ENCODE measurements at regions not wholly inside any gene's neighbourhood (a gene's known extent, or its start where the extent isn't known, plus 50 kb on each side); places are given as distances from the start of the nearest gene placed in this dataset.

GRCh38 chr16:59122262-59122537 lies 388.1 kb upstream of the GOT2 start:
- Histone ChIP-seq H3K36me3 (no peaks in the 10 kb centered on the region), H3K27me3 (no peaks in the 10 kb centered on the region), H3K9me3 (ENCODE audit: low read depth) (no peaks in the 10 kb centered on the region), H3K27ac (no peak overlapping the region), H3K4me3 (no peak overlapping the region), H3K4me1 (ENCODE audit: low read depth) (peaks cover 17% of the 10 kb centered on the region)
- no peak for TF ChIP-seq CTCF (IDR thresholded peaks at IDR 0.05; ENCODE audit: low read depth, low read length)
- no peak for DNase-seq (ENCODE audit: low read depth in 1 of 2, low spot score in 1 of 2)

GRCh38 chr16:59121411-59122261 lies 387.5 kb upstream of the GOT2 start:
- no peaks in the 10 kb centered on the region for H3K9me3 ChIP-seq (ENCODE audit: low read depth)
- H3K36me3 ChIP-seq, result no peaks in the 10 kb centered on the region
- TF ChIP-seq CTCF (IDR thresholded peaks at IDR 0.05; ENCODE audit: low read depth, low read length), result no peak
- no peak for DNase-seq (ENCODE audit: low read depth in 1 of 2, low spot score in 1 of 2)
- H3K4me1 ChIP-seq (ENCODE audit: low read depth), result peaks cover 17% of the 10 kb centered on the region
- H3K4me3 ChIP-seq, result no peak overlapping the region
- H3K27me3 ChIP-seq, result no peaks in the 10 kb centered on the region
- H3K27ac ChIP-seq, result no peak overlapping the region

GRCh38 chr16:59116744-59117143 lies 382.6 kb upstream of the GOT2 start:
- no peak for DNase-seq (ENCODE audit: low read depth in 1 of 2, low spot score in 1 of 2)

GRCh38 chr16:59114790-59115189 lies 380.7 kb upstream of the GOT2 start:
- H3K27me3 ChIP-seq, result no peaks in the 10 kb centered on the region
- no peak overlapping the region for H3K4me3 ChIP-seq
- DNase-seq (ENCODE audit: low read depth in 1 of 2, low spot score in 1 of 2), result no peak
- H3K9me3 ChIP-seq (ENCODE audit: low read depth), result no peaks in the 10 kb centered on the region
- no peak overlapping the region for H3K27ac ChIP-seq
- H3K36me3 ChIP-seq, result no peaks in the 10 kb centered on the region
- no peak for TF ChIP-seq CTCF (IDR thresholded peaks at IDR 0.05; ENCODE audit: low read depth, low read length)
- no peaks in the 10 kb centered on the region for H3K4me1 ChIP-seq (ENCODE audit: low read depth)

More at GRCh38 chr16:59116744-59117143, 382.6 kb upstream of the GOT2 start:
- Histone ChIP-seq H3K27me3 (no peaks in the 10 kb centered on the region), H3K9me3 (ENCODE audit: low read depth) (no peaks in the 10 kb centered on the region), H3K27ac (no peak overlapping the region), H3K4me1 (ENCODE audit: low read depth) (no peaks in the 10 kb centered on the region), H3K36me3 (no peaks in the 10 kb centered on the region), H3K4me3 (no peak overlapping the region)
- no peak for TF ChIP-seq CTCF (IDR thresholded peaks at IDR 0.05; ENCODE audit: low read depth, low read length)

- TF ChIP-seq CTCF (IDR thresholded peaks at IDR 0.05; ENCODE audit: low read depth, low read length), result no peak
- Histone ChIP-seq H3K27me3 (no peaks in the 10 kb centered on the region), H3K4me1 (ENCODE audit: low read depth) (no peaks in the 10 kb centered on the region), H3K36me3 (no peaks in the 10 kb centered on the region), H3K27ac (no peak overlapping the region), H3K4me3 (no peak overlapping the region), H3K9me3 (ENCODE audit: low read depth) (no peaks in the 10 kb centered on the region)
- no peak for DNase-seq (ENCODE audit: low read depth in 1 of 2, low spot score in 1 of 2)
Observed at GRCh38 chr16:59113004-59113670, 379.0 kb upstream of the GOT2 start.

Data from cardiac muscle cell (in vitro differentiated cells and primary cell).